HEK293 (cell line): ENCODE measurements at regions not wholly inside any gene's neighbourhood (a gene's known extent, or its start where the extent isn't known, plus 50 kb on each side); places are given as distances from the start of the nearest gene placed in this dataset.

ENCODE experiments used
- CTCF ChIA-PET: fragments of 350-600 bp; formaldehyde crosslinking; extraction: SDS; loops from one replicate; lab custom pipeline; 2021; ENCODE audit warnings: antibody characterized with exemption; lab: Yijun Ruan, JAX
- POLR2A ChIA-PET: fragments of 300-600 bp; formaldehyde crosslinking; extraction: SDS; loops from one replicate; lab custom pipeline; 2020; ENCODE audit warnings: antibody characterized with exemption, inconsistent platforms; lab: Yijun Ruan, JAX
- H3K27ac ChIP-seq: fragments of 200-500 bp; sonication (Bioruptor generic); 2 replicates; pipeline ENCODE4 v1.5.1; 2014; ENCODE audit warnings: low read depth, low read length, control low read depth, inconsistent platforms; ENCODE audit errors: extremely low read depth
- H3K36me3 ChIP-seq, 2 experiments: fragments of 200-500 bp in 1 of 2; sonication (Bioruptor generic) in 1 of 2; 1 replicate in 1 of 2; 2 replicates in 1 of 2; pipeline ENCODE4 v1.5.1; 2014 to 2017; ENCODE audit warnings: inconsistent platforms in 2 of 2, low read length in 2 of 2; ENCODE audit not compliant: control insufficient read depth in 2 of 2, insufficient read depth in 1 of 2
- H3K4me1 ChIP-seq: fragments of 200-500 bp; sonication (Bioruptor generic); 2 replicates; pipeline ENCODE4 v1.5.1; 2014; ENCODE audit warnings: mild to moderate bottlenecking, low read length, inconsistent platforms; ENCODE audit not compliant: control insufficient read depth, insufficient read depth
- H3K4me3 ChIP-seq: 2 replicates; pipeline ENCODE4 v1.5.1; 2011; ENCODE audit warnings: low read depth, mild to moderate bottlenecking, control low read depth, low read length, moderate library complexity
- H3K9me3 ChIP-seq: fragments of 200-500 bp; sonication (Bioruptor generic); 2 replicates; pipeline ENCODE4 v1.5.1; 2014; ENCODE audit warnings: low read depth, low read length, inconsistent platforms; ENCODE audit not compliant: control insufficient read depth, insufficient read depth
- KLF16 ChIP-seq: fragments of 450-650 bp; formaldehyde crosslinking; IDR thresholded peaks from 2 replicates; pipeline ENCODE4 v1.5.1; 2017; ENCODE audit warnings: missing biosample characterization, missing genetic modification characterization
- PRDM10 ChIP-seq: fragments of 450-650 bp; formaldehyde crosslinking; IDR thresholded peaks from 2 replicates; pipeline ENCODE4 v1.5.1; 2016; ENCODE audit warnings: missing biosample characterization, missing genetic modification characterization
- ZNF140 ChIP-seq: fragments of 450-650 bp; formaldehyde crosslinking; IDR thresholded peaks from 2 replicates; pipeline ENCODE4 v1.5.1; 2016; ENCODE audit warnings: missing biosample characterization, missing genetic modification characterization
- ZNF600 ChIP-seq: fragments of 450-650 bp; formaldehyde crosslinking; IDR thresholded peaks from 2 replicates; pipeline ENCODE4 v1.5.1; 2016; ENCODE audit warnings: missing biosample characterization, missing genetic modification characterization
- ZNF626 ChIP-seq: fragments of 450-650 bp; sonication (Bioruptor Pico); formaldehyde crosslinking; IDR thresholded peaks from 2 replicates; pipeline ENCODE4 v1.5.1; 2018; ENCODE audit warnings: missing biosample characterization, missing genetic modification characterization, inconsistent platforms
- ZNF654 ChIP-seq: fragments of 450-650 bp; formaldehyde crosslinking; IDR thresholded peaks from 2 replicates; pipeline ENCODE4 v1.5.1; 2016; ENCODE audit warnings: low read depth, missing biosample characterization, missing genetic modification characterization
- ZNF776 ChIP-seq: fragments of 450-650 bp; formaldehyde crosslinking; IDR thresholded peaks from 2 replicates; pipeline ENCODE4 v1.5.0; 2017; ENCODE audit warnings: missing biosample characterization, missing genetic modification characterization, borderline replicate concordance

GRCh38 chrX:147072747-147073146 lies 258.2 kb upstream of the CXorf51A start (continued):
- TF ChIP-seq ZNF654 (tag by site-specific recombination) (no peak), KLF16 (no peak)

GRCh38 chrX:147069926-147070325 lies 255.4 kb upstream of the CXorf51A start:
- CTCF ChIA-PET = no interaction called here
- Histone ChIP-seq H3K27ac (no peak overlapping the region), H3K4me1 (no peaks in the 10 kb centered on the region), H3K9me3 (no peaks in the 10 kb centered on the region), H3K36me3 (no peaks in the 10 kb centered on the region), H3K4me3 (no peak overlapping the region)
- TF ChIP-seq ZNF140 (tag by site-specific recombination) (no peak), ZNF600 (tag by site-specific recombination) (no peak), PRDM10 (tag by site-specific recombination) (no peak), ZNF626 (tag by site-specific recombination) (no peak), ZNF776 (tag by site-specific recombination) (no peak)
- POLR2A ChIA-PET = no interaction called here
